ENCODE measurements at regions not wholly inside any gene's neighbourhood (a gene's known extent, or its start where the extent isn't known, plus 50 kb on each side); places are given as distances from the start of the nearest gene placed in this dataset.

- TF ChIP-seq CTCF (IDR thresholded peaks at IDR 0.05) (no peak), POLR2A (IDR thresholded peaks at IDR 0.05) (no peak)
Observed at GRCh38 chr2:161103451-161103831, 56.8 kb upstream of the TANK start.

Data from esophagus squamous epithelium (tissue), 4 donors.